ENCODE measurements at regions not wholly inside any gene's neighbourhood (a gene's known extent, or its start where the extent isn't known, plus 50 kb on each side); places are given as distances from the start of the nearest gene placed in this dataset.
"Not testable (repeated sequence)": the region's sequence is repeated elsewhere in the genome, so short reads cannot be mapped to it uniquely, and the experiment has no call there.

DNA sequence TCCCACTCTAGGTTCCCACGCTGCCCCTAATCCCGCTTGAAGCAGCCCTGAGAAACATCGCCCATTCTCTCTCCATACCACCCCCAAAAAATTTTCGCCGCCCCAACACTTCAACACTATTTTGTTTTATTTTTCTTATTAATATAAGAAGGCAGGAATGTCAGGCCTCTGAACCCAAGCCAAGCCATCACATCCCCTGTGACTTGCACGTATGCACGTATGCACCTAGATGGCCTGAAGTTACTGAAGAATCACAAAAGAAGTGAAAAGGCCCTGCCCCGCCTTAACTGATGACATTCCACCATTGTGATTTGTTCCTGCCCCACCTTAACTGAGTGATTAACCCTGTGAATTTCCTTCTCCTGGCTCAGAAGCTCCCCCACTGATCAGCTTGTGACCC, 229.1 kb upstream of the DUSP10 start:
- TF ChIP-seq ZFP30 (CRISPR knock-in tag; IDR thresholded peaks at IDR 0.05): not testable (repeated sequence)
- TF ChIP-seq, protein P1, sequence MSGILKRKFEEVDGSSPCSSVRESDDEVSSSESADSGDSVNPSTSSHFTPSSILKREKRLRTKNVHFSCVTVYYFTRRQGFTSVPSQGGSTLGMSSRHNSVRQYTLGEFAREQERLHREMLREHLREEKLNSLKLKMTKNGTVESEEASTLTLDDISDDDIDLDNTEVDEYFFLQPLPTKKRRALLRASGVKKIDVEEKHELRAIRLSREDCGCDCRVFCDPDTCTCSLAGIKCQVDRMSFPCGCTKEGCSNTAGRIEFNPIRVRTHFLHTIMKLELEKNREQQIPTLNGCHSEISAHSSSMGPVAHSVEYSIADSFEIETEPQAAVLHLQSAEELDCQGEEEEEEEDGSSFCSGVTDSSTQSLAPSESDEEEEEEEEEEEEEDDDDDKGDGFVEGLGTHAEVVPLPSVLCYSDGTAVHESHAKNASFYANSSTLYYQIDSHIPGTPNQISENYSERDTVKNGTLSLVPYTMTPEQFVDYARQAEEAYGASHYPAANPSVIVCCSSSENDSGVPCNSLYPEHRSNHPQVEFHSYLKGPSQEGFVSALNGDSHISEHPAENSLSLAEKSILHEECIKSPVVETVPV (CRISPR knock-in tag; IDR thresholded peaks at IDR 0.05): not testable (repeated sequence)

Data from SK-N-SH treated with all-trans-retinoic acid at 6 μM for 48 hours (cell line).